Panc1 (cell line): ENCODE measurements at regions not wholly inside any gene's neighbourhood (a gene's known extent, or its start where the extent isn't known, plus 50 kb on each side); places are given as distances from the start of the nearest gene placed in this dataset.

ENCODE experiments used
- ATAC-seq: fragments of 200-7000 bp; cut with Tn5 transposase; 2 replicates; pipeline ENCODE4 v1.9.1; 2020; ENCODE audit warnings: mild to moderate bottlenecking, moderate library complexity
- BruUV-seq: library from RNA; stranded (reverse); fragments of 400-500 nt; replicated peaks from 2 replicates; lab custom pipeline; 2021; lab: Mats Ljungman, UMichigan
- CTCF ChIA-PET: fragments of 300-600 bp; sonication (Branson Sonifier 250); formaldehyde crosslinking; loops from one replicate; lab custom pipeline; 2022; ENCODE audit warnings: antibody characterized with exemption; lab: Charles Lee
- POLR2A ChIA-PET: fragments of 300-600 bp; sonication (Branson Sonifier 250); formaldehyde crosslinking; loops from one replicate; lab custom pipeline; 2022; ENCODE audit warnings: antibody characterized with exemption; lab: Charles Lee
- DNase-seq: peaks from one replicate; pipeline ENCODE4 v3.0.0-alpha.2; 2010; ENCODE audit warnings: low read depth, low spot score
- H3K27ac ChIP-seq: 2 replicates; pipeline ENCODE4 v1.5.1; 2011; ENCODE audit warnings: mild to moderate bottlenecking, low read length, inconsistent platforms
- H3K27me3 ChIP-seq: fragments of 200-500 bp; sonication (Bioruptor generic); 2 replicates; pipeline ENCODE4 v1.6.0; 2014; ENCODE audit warnings: low read length, inconsistent platforms; ENCODE audit not compliant: control insufficient read depth, insufficient read depth
- H3K36me3 ChIP-seq: fragments of 200-500 bp; sonication (Bioruptor generic); 2 replicates; pipeline ENCODE4 v1.5.1; 2014; ENCODE audit warnings: inconsistent platforms, mild to moderate bottlenecking, low read length, moderate library complexity; ENCODE audit not compliant: control insufficient read depth, insufficient read depth
- H3K4me1 ChIP-seq: 2 replicates; pipeline ENCODE4 v1.5.1; 2011; ENCODE audit warnings: inconsistent platforms, mild to moderate bottlenecking, low read length, moderate library complexity; ENCODE audit not compliant: control insufficient read depth, insufficient read depth
- H3K4me3 ChIP-seq, 2 experiments: 2 replicates each; pipeline ENCODE4 v1.5.1; 2011 to 2012; ENCODE audit warnings: low read depth in 2 of 2, low read length in 2 of 2, mild to moderate bottlenecking in 2 of 2, inconsistent platforms in 1 of 2, moderate library complexity in 1 of 2
- H3K9me3 ChIP-seq: fragments of 200-500 bp; sonication (Bioruptor generic); 2 replicates; pipeline ENCODE4 v1.5.1; 2014; ENCODE audit warnings: low read depth, mild to moderate bottlenecking, inconsistent platforms, low read length, moderate library complexity; ENCODE audit not compliant: control insufficient read depth, insufficient read depth
- CTCF ChIP-seq: fragments of 450-650 bp; IDR thresholded peaks from 2 replicates; pipeline ENCODE4 v1.5.1; 2017; ENCODE audit warnings: mild to moderate bottlenecking
- POLR2AphosphoS5 ChIP-seq: IDR thresholded peaks from 2 replicates; pipeline ENCODE4 v1.6.1; 2012; ENCODE audit warnings: mild to moderate bottlenecking, low read depth, low read length, moderate library complexity
- REST ChIP-seq, 2 experiments: IDR thresholded peaks; 2 replicates each; pipeline ENCODE4 v1.6.1; 2011 to 2012; ENCODE audit warnings: low read depth in 2 of 2, control low read depth in 1 of 2, low read length in 1 of 2, mild to moderate bottlenecking in 1 of 2, moderate library complexity in 1 of 2; ENCODE audit not compliant: insufficient read depth in 1 of 2
- SIN3A ChIP-seq: IDR thresholded peaks from 2 replicates; pipeline ENCODE4 v1.6.1; 2012; ENCODE audit warnings: low read depth, mild to moderate bottlenecking, low read length, moderate library complexity, borderline replicate concordance; ENCODE audit not compliant: insufficient read depth
- TCF7L2 ChIP-seq: IDR thresholded peaks from 2 replicates; pipeline ENCODE4 v1.6.1; 2011; ENCODE audit warnings: mild to moderate bottlenecking, low read depth, low read length, inconsistent platforms
- in situ Hi-C: cut with HindIII; loops from 2 replicates; pipeline ENCODE4 v1.10.0; 2016; ENCODE audit warnings: low sequenced_read_pairs, low pct_unique_long_range_greater_than_20kb
- intact Hi-C: fragments of 100-400 bp; cut with micrococcal nuclease; formaldehyde crosslinking; loops from one replicate; pipeline ENCODE4 v1.10.0; 2022; ENCODE audit not compliant: unreplicated experiment

GRCh38 chr11:71341596-71341995 is 89.2 kb upstream of the SHANK2 start:
- no peaks in the 10 kb centered on the region for H3K9me3 ChIP-seq
- ATAC-seq: no peak
- no peak overlapping the region for H3K4me3 ChIP-seq
- intact Hi-C loops (no loop called here), in situ Hi-C loops (no loop called here)
- CTCF ChIA-PET: no interaction called here
- TF ChIP-seq POLR2AphosphoS5 (no peak), REST (IDR thresholded peaks at IDR 0.05; ENCODE audit: insufficient read depth in 1 of 2, low read depth in 2 of 2, low read length in 1 of 2) (no peak), CTCF (no peak), SIN3A (no peak), TCF7L2 (no peak)
- H3K4me1 ChIP-seq: no peaks in the 10 kb centered on the region
- no peaks in the 10 kb centered on the region for H3K36me3 ChIP-seq
- H3K27ac ChIP-seq: no peak overlapping the region
- no peak for DNase-seq
- POLR2A ChIA-PET: no interaction called here
- no TSS peak for BruUV-seq
- peaks cover 2% of the 10 kb centered on the region; the same call in 1 of the 2 replicates for H3K27me3 ChIP-seq

- TF ChIP-seq TCF7L2: no peak
- no peak for TF ChIP-seq REST (IDR thresholded peaks at IDR 0.05; ENCODE audit: insufficient read depth in 1 of 2, low read depth in 2 of 2, low read length in 1 of 2)
- no peak for TF ChIP-seq CTCF
- no peak overlapping the region for H3K27ac ChIP-seq
- ATAC-seq (no peak), DNase-seq (no peak)
- intact Hi-C loops: no loop called here
- in situ Hi-C loops: no loop called here
- H3K4me3 ChIP-seq: no peak overlapping the region
- H3K4me1 ChIP-seq: no peaks in the 10 kb centered on the region
- POLR2A ChIA-PET: no interaction called here
- H3K27me3 ChIP-seq: peaks cover 2% of the 10 kb centered on the region; the same call in 1 of the 2 replicates
- CTCF ChIA-PET: no interaction called here
- no peaks in the 10 kb centered on the region for H3K9me3 ChIP-seq
- H3K36me3 ChIP-seq: no peaks in the 10 kb centered on the region
- no TSS peak for BruUV-seq
These were observed 88.8 kb upstream of the SHANK2 start for GRCh38 chr11:71341173-71341572.
